ENCODE measurements at regions not wholly inside any gene's neighbourhood (a gene's known extent, or its start where the extent isn't known, plus 50 kb on each side); places are given as distances from the start of the nearest gene placed in this dataset.

GRCh38 chr15:46858150-46858549 is 859.2 kb upstream of the SEMA6D start:
- DNase-seq (no peak), ATAC-seq (no peak)
- no peaks in the 10 kb centered on the region for H3K9me3 ChIP-seq
- no peak overlapping the region for H3K4me3 ChIP-seq
- intact Hi-C loops (cut with DNase I, micrococcal nuclease): no loop called here
- H3K36me3 ChIP-seq (ENCODE audit: low read depth): no peaks in the 10 kb centered on the region
- no peak for TF ChIP-seq CTCF (IDR thresholded peaks at IDR 0.05)
- H3K4me1 ChIP-seq (ENCODE audit: low read depth): no peaks in the 10 kb centered on the region

- Histone ChIP-seq H3K9me3 (no peaks in the 10 kb centered on the region), H3K36me3 (ENCODE audit: low read depth) (no peaks in the 10 kb centered on the region), H3K4me3 (no peak overlapping the region), H3K4me1 (ENCODE audit: low read depth) (no peaks in the 10 kb centered on the region)
- intact Hi-C loops (cut with DNase I, micrococcal nuclease): no loop called here
- no peak for TF ChIP-seq CTCF (IDR thresholded peaks at IDR 0.05)
- ATAC-seq (no peak), DNase-seq (no peak)
Observed at GRCh38 chr15:46861796-46862195, 855.5 kb upstream of the SEMA6D start.

- H3K4me3 ChIP-seq: no peak overlapping the region
- no peaks in the 10 kb centered on the region for H3K4me1 ChIP-seq (ENCODE audit: low read depth)
- no peak for TF ChIP-seq CTCF (IDR thresholded peaks at IDR 0.05)
- DNase-seq (no peak), ATAC-seq (no peak)
- intact Hi-C loops (cut with DNase I, micrococcal nuclease): no loop called here
- no peaks in the 10 kb centered on the region for H3K36me3 ChIP-seq (ENCODE audit: low read depth)
- H3K9me3 ChIP-seq: no peaks in the 10 kb centered on the region
Observed at GRCh38 chr15:46865155-46865554, 852.1 kb upstream of the SEMA6D start.

- no peak overlapping the region for H3K4me3 ChIP-seq
- no peak for TF ChIP-seq CTCF (IDR thresholded peaks at IDR 0.05)
- DNase-seq: no peak
- ATAC-seq: no peak
- no peaks in the 10 kb centered on the region for H3K4me1 ChIP-seq (ENCODE audit: low read depth)
- no peaks in the 10 kb centered on the region for H3K36me3 ChIP-seq (ENCODE audit: low read depth)
- no peaks in the 10 kb centered on the region for H3K9me3 ChIP-seq
- intact Hi-C loops (cut with DNase I, micrococcal nuclease): no loop called here
Observed at GRCh38 chr15:46872286-46872980, 844.9 kb upstream of the SEMA6D start.

GRCh38 chr15:46872981-46873330 is 844.3 kb upstream of the SEMA6D start:
- no peak for TF ChIP-seq CTCF (IDR thresholded peaks at IDR 0.05)
- DNase-seq: no peak
- Histone ChIP-seq H3K36me3 (ENCODE audit: low read depth) (no peaks in the 10 kb centered on the region), H3K4me1 (ENCODE audit: low read depth) (no peaks in the 10 kb centered on the region), H3K9me3 (no peaks in the 10 kb centered on the region), H3K4me3 (no peak overlapping the region)
- intact Hi-C loops (cut with DNase I, micrococcal nuclease): no loop called here
- no peak for ATAC-seq
